CD4-positive, alpha-beta T cell (primary cell): ENCODE measurements at regions not wholly inside any gene's neighbourhood (a gene's known extent, or its start where the extent isn't known, plus 50 kb on each side); places are given as distances from the start of the nearest gene placed in this dataset.

Source experiments
- ATAC-seq: fragments of 200-7000 bp; cut with Tn5 transposase; one replicate; pipeline ENCODE4 v1.10.0; 2022; ENCODE audit warnings: mild to moderate bottlenecking; ENCODE audit not compliant: poor library complexity
- CTCF ChIA-PET: fragments of 350-600 bp; sonication (Branson Sonifier 250); formaldehyde crosslinking; loops from one replicate; lab custom pipeline; 2021; ENCODE audit warnings: antibody characterized with exemption, inconsistent platforms; lab: Charles Lee
- POLR2A ChIA-PET: fragments of 350-600 bp; sonication (Branson Sonifier 250); formaldehyde crosslinking; loops from one replicate; lab custom pipeline; 2021; ENCODE audit warnings: antibody characterized with exemption, inconsistent platforms; lab: Charles Lee
- DNase-seq, 14 experiments: peaks; one replicate each; pipeline ENCODE4 v3.0.0-alpha.2; 2013 to 2020; ENCODE audit warnings: mixed read lengths in 2 of 14
- H3K27ac ChIP-seq, 2 donors: one replicate each; pipeline versions ENCODE4 v1.5.1 to v1.7.0; 2013; ENCODE audit warnings: low read length in 2 of 2, low read depth in 1 of 2, mild to moderate bottlenecking in 1 of 2
- H3K27me3 ChIP-seq, 2 experiments: 1 replicate in 1 of 2; 2 replicates in 1 of 2; pipeline versions ENCODE4 v1.6.1 to v1.7.0; 2013; ENCODE audit warnings: low read length in 2 of 2, control low read depth in 1 of 2, mild to moderate bottlenecking in 1 of 2, moderate library complexity in 1 of 2; ENCODE audit not compliant: insufficient read depth in 2 of 2, control insufficient read depth in 1 of 2
- H3K36me3 ChIP-seq: one replicate; pipeline ENCODE4 v1.6.1; 2013; ENCODE audit warnings: low read length, control low read depth; ENCODE audit not compliant: insufficient read depth
- H3K4me1 ChIP-seq: one replicate; pipeline ENCODE4 v1.6.1; 2013; ENCODE audit warnings: low read length, control low read depth; ENCODE audit not compliant: insufficient read depth
- H3K4me3 ChIP-seq: one replicate; pipeline ENCODE4 v1.5.1; 2013; ENCODE audit warnings: mild to moderate bottlenecking, low read length, moderate library complexity
- H3K9me3 ChIP-seq, 2 experiments: 1 replicate in 1 of 2; 2 replicates in 1 of 2; pipeline versions ENCODE4 v1.6.1 to v1.7.0; 2013; ENCODE audit warnings: low read length in 2 of 2, mild to moderate bottlenecking in 2 of 2, control low read depth in 1 of 2, moderate library complexity in 1 of 2; ENCODE audit not compliant: control insufficient read depth in 1 of 2, insufficient read depth in 1 of 2
- H3K27ac Mint-ChIP-seq: one replicate; pipeline ENCODE4 v1.8.0; 2020; ENCODE audit warnings: mixed read lengths
- H3K27me3 Mint-ChIP-seq: one replicate; pipeline ENCODE4 v1.8.0; 2021; ENCODE audit warnings: mixed read lengths
- H3K36me3 Mint-ChIP-seq: one replicate; pipeline ENCODE4 v1.8.0; 2021; ENCODE audit warnings: low read depth, mixed read lengths
- H3K4me1 Mint-ChIP-seq: one replicate; pipeline ENCODE4 v1.8.0; 2021; ENCODE audit warnings: low read depth, mixed read lengths
- H3K4me3 Mint-ChIP-seq: one replicate; pipeline ENCODE4 v1.8.0; 2020; ENCODE audit warnings: mild to moderate bottlenecking, mixed read lengths
- H3K9me3 Mint-ChIP-seq: one replicate; pipeline ENCODE4 v1.8.0; 2020; ENCODE audit warnings: mixed read lengths
- CTCF ChIP-seq: fragments of 200-600 bp; IDR thresholded peaks from one replicate; pipeline ENCODE4 v1.8.0; 2022; ENCODE audit warnings: antibody characterized with exemption, mild to moderate bottlenecking
- intact Hi-C, 2 experiments: fragments of 100-400 bp; cut with DNase I in 1 of 2; cut with micrococcal nuclease in 1 of 2; formaldehyde crosslinking; loops; one replicate each; pipeline versions ENCODE4 v1.15.1 to v1.9.0; 2023 to 2025; cut with DNase I, micrococcal nuclease

- H3K4me1 ChIP-seq, result no peaks in the 10 kb centered on the region
- no peaks in the 10 kb centered on the region for H3K27me3 ChIP-seq
- H3K4me3 Mint-ChIP-seq, result no peak overlapping the region
- no peaks in the 10 kb centered on the region for H3K36me3 ChIP-seq
- H3K9me3 ChIP-seq, result no peaks in the 10 kb centered on the region
- no peak overlapping the region for H3K27ac Mint-ChIP-seq
- H3K27ac ChIP-seq, result no peak overlapping the region
- H3K9me3 Mint-ChIP-seq, result peaks cover 16% of the 10 kb centered on the region
- H3K4me1 Mint-ChIP-seq, result no peaks in the 10 kb centered on the region
- POLR2A ChIA-PET, result no interaction called here
- CTCF ChIA-PET, result no interaction called here
- no peak overlapping the region for H3K4me3 ChIP-seq
- intact Hi-C loops, result no loop called here
- ATAC-seq (no peak), DNase-seq (no peak)
- no peak for TF ChIP-seq CTCF
- no peaks in the 10 kb centered on the region for H3K27me3 Mint-ChIP-seq
- no peaks in the 10 kb centered on the region for H3K36me3 Mint-ChIP-seq
These were observed 458.8 kb upstream of the NRXN1 start for GRCh38 chr2:51490576-51491234.

- Mint-ChIP-seq H3K4me3 (no peak overlapping the region), H3K36me3 (no peaks in the 10 kb centered on the region), H3K9me3 (peaks cover 9% of the 10 kb centered on the region), H3K4me1 (no peaks in the 10 kb centered on the region), H3K27ac (no peak overlapping the region), H3K27me3 (no peaks in the 10 kb centered on the region)
- no peak overlapping the region for H3K27ac ChIP-seq
- no peaks in the 10 kb centered on the region for H3K27me3 ChIP-seq
- no peaks in the 10 kb centered on the region for H3K36me3 ChIP-seq
- H3K4me3 ChIP-seq, result no peak overlapping the region
- peaks cover 0 to 3% of the 10 kb centered on the region in 2 experiments for H3K9me3 ChIP-seq
- no peak for TF ChIP-seq CTCF
- ChIA-PET CTCF (no interaction called here), POLR2A (no interaction called here)
- DNase-seq, result no peak
- no peaks in the 10 kb centered on the region for H3K4me1 ChIP-seq
- intact Hi-C loops, result no loop called here
- no peak for ATAC-seq
These were observed 452.7 kb upstream of the NRXN1 start for GRCh38 chr2:51484605-51485004.

GRCh38 chr2:51483720-51484119 is 451.8 kb upstream of the NRXN1 start:
- no peak for TF ChIP-seq CTCF
- Mint-ChIP-seq H3K36me3 (no peaks in the 10 kb centered on the region), H3K27ac (no peak overlapping the region), H3K4me1 (no peaks in the 10 kb centered on the region), H3K27me3 (no peaks in the 10 kb centered on the region), H3K4me3 (no peak overlapping the region), H3K9me3 (peaks cover 9% of the 10 kb centered on the region)
- ChIA-PET CTCF (no interaction called here), POLR2A (no interaction called here)
- Histone ChIP-seq H3K9me3 (peaks cover 0 to 3% of the 10 kb centered on the region in 2 experiments), H3K27me3 (no peaks in the 10 kb centered on the region), H3K27ac (no peak overlapping the region), H3K4me1 (no peaks in the 10 kb centered on the region), H3K36me3 (no peaks in the 10 kb centered on the region), H3K4me3 (no peak overlapping the region)
- intact Hi-C loops, result no loop called here
- DNase-seq, result no peak
- no peak for ATAC-seq
